ENCODE measurements at regions not wholly inside any gene's neighbourhood (a gene's known extent, or its start where the extent isn't known, plus 50 kb on each side); places are given as distances from the start of the nearest gene placed in this dataset.

- TF ChIP-seq CTCF (IDR thresholded peaks at IDR 0.05) (no peak), POLR2A (IDR thresholded peaks at IDR 0.05) (no peak)
Observed at GRCh38 chr2:159873258-159873657, 75.2 kb upstream of the CD302 start.

All from vagina (tissue), 2 donors.